Stimulated activated naive CD8-positive, alpha-beta T cell treated with anti-CD3 and anti-CD28 coated beads, Interleukin-15, Interleukin-2, amounts not matched to agents 100 ng/mL and 50 ng/mL, for 24 hours (primary cell): ENCODE measurements at regions not wholly inside any gene's neighbourhood (a gene's known extent, or its start where the extent isn't known, plus 50 kb on each side); places are given as distances from the start of the nearest gene placed in this dataset.
"Not testable (repeated sequence)": the region's sequence is repeated elsewhere in the genome, so short reads cannot be mapped to it uniquely, and the experiment has no call there.

Experiments used
- H3K27ac Mint-ChIP-seq: one replicate; pipeline ENCODE4 v1.8.0; 2021; ENCODE audit warnings: mild to moderate bottlenecking, mixed read lengths
- H3K27me3 Mint-ChIP-seq: one replicate; pipeline ENCODE4 v1.8.0; 2021; ENCODE audit warnings: mixed read lengths
- H3K36me3 Mint-ChIP-seq: one replicate; pipeline ENCODE4 v1.8.0; 2021; ENCODE audit warnings: low read depth, mixed read lengths
- H3K4me1 Mint-ChIP-seq: one replicate; pipeline ENCODE4 v1.8.0; 2021; ENCODE audit warnings: low read depth, mixed read lengths
- H3K4me3 Mint-ChIP-seq: one replicate; pipeline ENCODE4 v1.8.0; 2021; ENCODE audit warnings: mild to moderate bottlenecking, mixed read lengths
- H3K9me3 Mint-ChIP-seq: one replicate; pipeline ENCODE4 v1.8.0; 2021; ENCODE audit warnings: mixed read lengths

DNA sequence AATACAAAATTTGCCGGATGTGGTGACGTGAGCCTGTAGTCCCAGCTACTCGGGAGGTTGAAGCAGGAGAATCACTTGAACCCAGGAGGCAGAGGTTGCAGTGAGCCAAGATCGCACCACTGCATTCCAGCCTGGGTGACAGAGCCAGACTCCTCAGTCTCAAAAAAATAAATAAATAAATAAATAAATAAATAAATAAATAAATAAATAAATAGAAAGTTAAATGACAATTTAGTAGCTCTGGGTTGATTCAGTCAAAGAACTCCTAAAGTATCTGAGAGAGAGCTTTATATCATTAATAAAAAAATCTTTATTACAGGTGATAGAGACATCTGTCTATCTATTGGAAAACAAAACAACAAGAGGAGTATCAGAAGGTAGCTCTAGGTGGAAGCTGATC, 798.4 kb downstream of the CENPC start:
- H3K4me3 Mint-ChIP-seq, H3K36me3 Mint-ChIP-seq, H3K27ac Mint-ChIP-seq, H3K4me1 Mint-ChIP-seq, H3K27me3 Mint-ChIP-seq, H3K9me3 Mint-ChIP-seq: not testable (repeated sequence)

DNA sequence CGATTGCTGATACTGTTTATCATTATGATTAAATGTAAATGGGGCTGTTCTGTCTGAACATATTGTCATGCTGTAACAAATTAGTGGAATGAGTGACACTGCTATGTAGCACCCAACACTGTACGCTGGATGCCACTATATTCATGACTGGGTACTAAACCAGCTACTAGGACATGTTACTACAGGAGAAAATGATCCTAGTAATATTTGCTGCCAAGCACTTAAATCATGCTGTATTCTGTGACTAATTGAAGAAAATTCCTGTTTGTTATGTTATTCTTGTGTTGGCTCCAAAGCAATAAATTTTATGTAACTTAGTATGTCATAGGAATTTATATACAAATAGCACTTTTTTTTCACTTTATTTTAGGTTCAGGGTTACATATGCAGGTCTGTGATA, 804.2 kb downstream of the CENPC start:
- no peak overlapping the region for H3K27ac Mint-ChIP-seq
- no peaks in the 10 kb centered on the region for H3K36me3 Mint-ChIP-seq
- H3K4me1 Mint-ChIP-seq: no peaks in the 10 kb centered on the region
- H3K27me3 Mint-ChIP-seq: no peaks in the 10 kb centered on the region
- H3K4me3 Mint-ChIP-seq: no peak overlapping the region
- H3K9me3 Mint-ChIP-seq: peaks cover 4% of the 10 kb centered on the region

DNA sequence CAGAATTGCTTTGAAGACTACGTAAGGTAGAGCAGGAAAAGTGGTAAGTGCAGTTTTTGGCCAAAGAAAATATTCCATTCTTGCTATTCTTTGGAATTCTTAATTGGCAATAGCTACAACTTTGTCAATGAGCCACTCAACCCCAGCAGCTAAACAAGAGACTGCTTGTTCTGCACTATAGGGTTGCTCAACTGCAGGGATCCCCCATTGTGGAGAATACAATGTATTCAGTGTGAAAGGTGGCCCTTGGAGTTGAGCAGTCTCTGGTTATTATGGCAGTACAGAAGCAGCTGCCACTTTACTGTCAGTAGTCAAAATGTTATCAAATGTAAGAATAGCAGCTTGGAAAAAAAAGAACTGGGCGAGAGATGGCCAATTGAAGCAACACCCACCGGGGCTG, 808.7 kb downstream of the CENPC start:
- Mint-ChIP-seq H3K27me3 (no peaks in the 10 kb centered on the region), H3K4me1 (no peaks in the 10 kb centered on the region), H3K4me3 (no peak overlapping the region), H3K9me3 (peaks cover 18% of the 10 kb centered on the region), H3K36me3 (no peaks in the 10 kb centered on the region), H3K27ac (no peak overlapping the region)

DNA sequence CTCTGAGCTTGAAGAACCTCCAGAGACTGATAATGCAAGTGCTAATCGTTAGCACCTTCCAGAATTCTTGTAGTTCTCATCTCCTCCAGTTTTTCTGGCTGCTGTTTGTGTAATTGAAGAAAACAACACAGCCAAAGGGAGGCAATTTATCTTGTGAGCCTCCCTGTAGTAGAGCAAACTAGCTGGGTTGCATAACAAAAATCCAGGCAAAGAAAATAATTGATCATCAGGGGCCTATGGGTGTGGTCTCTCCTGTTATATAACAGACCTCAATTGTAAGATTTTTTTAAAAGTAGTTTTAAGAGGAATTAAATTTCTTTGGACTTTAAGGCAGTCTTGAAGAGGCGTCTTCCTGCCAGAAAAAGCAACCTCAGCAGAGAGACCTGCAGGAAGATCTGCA, 817.0 kb downstream of the CENPC start:
- Mint-ChIP-seq H3K4me1 (no peaks in the 10 kb centered on the region), H3K4me3 (no peak overlapping the region), H3K36me3 (no peaks in the 10 kb centered on the region), H3K9me3 (peaks cover 11% of the 10 kb centered on the region), H3K27me3 (no peaks in the 10 kb centered on the region), H3K27ac (no peak overlapping the region)

DNA sequence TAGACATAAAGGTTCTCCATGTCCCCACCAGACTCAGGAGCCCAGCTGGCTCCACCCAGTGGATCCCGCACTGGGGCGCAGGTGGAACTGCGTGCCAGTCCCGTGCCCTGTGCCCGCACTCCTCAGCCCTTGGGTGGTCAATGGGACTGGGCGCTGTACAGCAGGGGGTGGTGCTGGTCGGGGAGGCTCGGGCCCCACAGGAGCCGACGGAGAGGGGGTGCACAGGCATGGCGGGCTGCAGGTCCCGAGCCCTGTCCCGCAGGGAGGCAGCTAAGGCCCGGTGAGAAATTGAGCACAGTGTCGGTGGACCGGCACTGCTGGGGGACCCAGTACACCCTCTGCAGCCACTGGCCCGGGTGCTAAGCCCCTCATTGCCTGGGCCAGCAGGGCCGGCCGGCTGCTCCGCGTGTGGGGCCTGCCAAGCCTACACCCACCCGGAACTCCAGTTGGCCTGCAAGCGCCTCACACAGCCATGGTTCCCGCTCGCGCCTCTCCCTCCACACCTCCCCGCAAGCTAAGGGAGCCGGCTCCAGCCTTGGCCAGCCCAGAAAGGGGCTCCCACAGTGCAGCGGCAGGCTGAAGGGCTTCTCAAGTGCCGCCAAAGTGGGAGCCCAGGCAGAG, 832.9 kb downstream of the CENPC start:
- not testable (repeated sequence) for H3K36me3 Mint-ChIP-seq, H3K9me3 Mint-ChIP-seq, H3K27me3 Mint-ChIP-seq, H3K4me3 Mint-ChIP-seq, H3K4me1 Mint-ChIP-seq, H3K27ac Mint-ChIP-seq

GRCh38 chr4:66704243-66704642, 841.1 kb downstream of the CENPC start:
- Mint-ChIP-seq H3K27ac (no peak overlapping the region), H3K4me3 (no peak overlapping the region), H3K27me3 (no peaks in the 10 kb centered on the region), H3K4me1 (no peaks in the 10 kb centered on the region), H3K36me3 (no peaks in the 10 kb centered on the region), H3K9me3 (peaks cover 5% of the 10 kb centered on the region)

- Mint-ChIP-seq H3K9me3 (no peaks in the 10 kb centered on the region), H3K27ac (no peak overlapping the region), H3K4me3 (no peak overlapping the region), H3K27me3 (no peaks in the 10 kb centered on the region), H3K36me3 (no peaks in the 10 kb centered on the region), H3K4me1 (no peaks in the 10 kb centered on the region)
These were observed 850.6 kb downstream of the CENPC start for GRCh38 chr4:66694739-66695138.

DNA sequence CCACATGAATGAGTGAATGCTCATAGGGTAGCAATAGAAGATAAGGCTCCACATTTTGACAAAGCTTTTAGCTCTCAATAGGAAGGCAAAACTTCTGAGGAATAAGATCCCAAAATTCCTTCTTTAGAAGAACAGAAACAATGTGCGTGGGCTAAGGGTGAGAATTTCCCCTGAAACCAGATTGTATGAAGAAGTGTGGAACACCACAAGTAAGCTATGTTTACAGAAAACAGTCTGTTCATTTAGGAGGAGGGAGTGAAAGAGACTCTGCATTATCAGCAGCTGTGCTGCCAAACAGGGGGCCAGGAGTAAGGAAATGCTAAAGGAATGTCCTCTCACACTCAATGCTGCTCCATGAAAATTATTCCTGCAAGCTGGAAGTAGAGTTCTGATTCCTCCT, 851.6 kb downstream of the CENPC start:
- no peak overlapping the region for H3K27ac Mint-ChIP-seq
- no peaks in the 10 kb centered on the region for H3K27me3 Mint-ChIP-seq
- H3K4me1 Mint-ChIP-seq: no peaks in the 10 kb centered on the region
- no peaks in the 10 kb centered on the region for H3K36me3 Mint-ChIP-seq
- H3K4me3 Mint-ChIP-seq: no peak overlapping the region
- H3K9me3 Mint-ChIP-seq: no peaks in the 10 kb centered on the region

- no peaks in the 10 kb centered on the region for H3K27me3 Mint-ChIP-seq
- H3K4me3 Mint-ChIP-seq: no peak overlapping the region
- no peak overlapping the region for H3K27ac Mint-ChIP-seq
- no peaks in the 10 kb centered on the region for H3K9me3 Mint-ChIP-seq
- no peaks in the 10 kb centered on the region for H3K36me3 Mint-ChIP-seq
- H3K4me1 Mint-ChIP-seq: no peaks in the 10 kb centered on the region
These were observed 854.2 kb downstream of the CENPC start for GRCh38 chr4:66691101-66691500.

- Mint-ChIP-seq H3K4me1 (no peaks in the 10 kb centered on the region), H3K36me3 (no peaks in the 10 kb centered on the region), H3K27ac (no peak overlapping the region), H3K4me3 (no peak overlapping the region), H3K9me3 (no peaks in the 10 kb centered on the region), H3K27me3 (no peaks in the 10 kb centered on the region)
These were observed 856.6 kb downstream of the CENPC start for GRCh38 chr4:66688674-66689073.

DNA sequence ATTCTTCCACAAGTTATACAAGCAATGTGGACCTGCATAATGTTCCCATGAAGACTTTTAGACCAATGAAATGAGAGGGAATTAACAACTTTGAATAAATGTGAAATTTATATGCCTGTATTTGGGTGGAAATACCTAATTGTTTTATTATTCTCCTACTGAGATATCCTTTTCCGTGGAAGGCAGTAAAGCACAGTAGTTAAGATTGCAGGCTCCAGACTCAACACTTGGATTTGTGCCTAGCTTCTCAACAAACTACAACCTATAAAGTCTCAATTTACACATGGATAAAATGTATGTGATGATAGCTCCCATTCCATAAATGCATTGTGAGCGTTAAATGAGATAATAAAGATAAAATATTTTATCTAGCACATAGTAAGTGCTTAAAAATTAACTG, 857.8 kb downstream of the CENPC start:
- no peak overlapping the region for H3K27ac Mint-ChIP-seq
- H3K4me3 Mint-ChIP-seq: no peak overlapping the region
- no peaks in the 10 kb centered on the region for H3K27me3 Mint-ChIP-seq
- H3K9me3 Mint-ChIP-seq: peaks cover 1% of the 10 kb centered on the region
- no peaks in the 10 kb centered on the region for H3K4me1 Mint-ChIP-seq
- no peaks in the 10 kb centered on the region for H3K36me3 Mint-ChIP-seq

DNA sequence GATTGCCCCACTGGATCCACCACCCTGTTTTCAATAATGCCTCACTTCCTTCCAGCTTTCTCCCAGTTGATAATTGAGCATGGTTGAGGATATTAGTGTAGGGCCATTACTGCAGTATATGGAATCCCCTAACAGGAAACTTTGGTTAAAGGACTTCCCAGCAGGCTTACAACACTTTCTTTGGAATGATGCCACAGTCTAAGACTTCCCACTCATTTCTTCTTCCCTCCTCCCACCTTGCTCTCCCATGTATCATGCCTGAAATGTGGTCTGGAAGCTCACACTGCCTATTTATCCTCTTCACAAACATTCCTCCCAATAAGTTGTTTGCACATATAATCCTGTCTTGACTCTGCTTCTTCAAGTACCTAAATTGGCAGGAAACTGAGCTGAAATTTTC, 863.3 kb downstream of the CENPC start:
- Mint-ChIP-seq H3K27me3 (no peaks in the 10 kb centered on the region), H3K4me3 (no peak overlapping the region), H3K36me3 (no peaks in the 10 kb centered on the region), H3K4me1 (no peaks in the 10 kb centered on the region), H3K9me3 (peaks cover 12% of the 10 kb centered on the region), H3K27ac (no peak overlapping the region)

GRCh38 chr4:66667249-66667648, 878.1 kb downstream of the CENPC start:
- H3K9me3 Mint-ChIP-seq: no peaks in the 10 kb centered on the region
- H3K36me3 Mint-ChIP-seq: no peaks in the 10 kb centered on the region
- H3K27me3 Mint-ChIP-seq: no peaks in the 10 kb centered on the region
- H3K4me3 Mint-ChIP-seq: no peak overlapping the region
- no peaks in the 10 kb centered on the region for H3K4me1 Mint-ChIP-seq
- H3K27ac Mint-ChIP-seq: no peak overlapping the region

- Mint-ChIP-seq H3K9me3 (no peaks in the 10 kb centered on the region), H3K4me3 (no peak overlapping the region), H3K36me3 (no peaks in the 10 kb centered on the region), H3K27ac (no peak overlapping the region), H3K4me1 (no peaks in the 10 kb centered on the region), H3K27me3 (no peaks in the 10 kb centered on the region)
These were observed 882.7 kb downstream of the CENPC start for GRCh38 chr4:66662620-66663019.

DNA sequence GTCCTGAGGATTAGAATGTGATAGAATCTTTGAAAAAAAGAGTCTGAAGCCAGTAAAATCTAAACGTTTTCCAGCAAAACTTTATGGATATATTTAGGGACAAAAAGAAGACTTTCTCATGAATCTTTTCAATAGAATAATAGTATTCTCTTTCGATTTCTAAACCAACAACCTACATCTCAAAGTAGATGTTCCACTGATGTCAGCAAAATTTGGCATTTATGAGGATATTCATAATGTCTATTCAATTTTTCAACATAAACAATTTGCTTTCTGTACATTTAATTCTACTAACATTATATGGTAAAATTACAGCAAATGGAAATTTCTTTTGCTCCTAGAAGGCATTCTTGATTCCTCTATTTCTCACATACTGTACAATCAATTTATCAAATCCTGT, 886.5 kb downstream of the CENPC start:
- Mint-ChIP-seq H3K27me3 (no peaks in the 10 kb centered on the region), H3K4me3 (no peak overlapping the region), H3K27ac (no peak overlapping the region), H3K36me3 (no peaks in the 10 kb centered on the region), H3K4me1 (no peaks in the 10 kb centered on the region), H3K9me3 (no peaks in the 10 kb centered on the region)

GRCh38 chr4:66655505-66655904, 889.8 kb downstream of the CENPC start:
- Mint-ChIP-seq H3K4me3 (no peak overlapping the region), H3K4me1 (no peaks in the 10 kb centered on the region), H3K27ac (no peak overlapping the region), H3K36me3 (no peaks in the 10 kb centered on the region), H3K27me3 (no peaks in the 10 kb centered on the region), H3K9me3 (no peaks in the 10 kb centered on the region)
